Thyroid gland (tissue), 4 donors: ENCODE measurements at regions not wholly inside any gene's neighbourhood (a gene's known extent, or its start where the extent isn't known, plus 50 kb on each side); places are given as distances from the start of the nearest gene placed in this dataset.

Experiments used
- CTCF ChIP-seq, 6 experiments: fragments of 200-600 bp in 3 of 6; fragments of 450-650 bp in 3 of 6; sonication (generic) in 3 of 6; IDR thresholded peaks; one replicate each; pipeline ENCODE4 v1.5.1; 2016 to 2019; ENCODE audit warnings: antibody characterized with exemption in 6 of 6, mild to moderate bottlenecking in 2 of 6, inconsistent platforms in 1 of 6, moderate library complexity in 1 of 6
- POLR2A ChIP-seq, 2 donors: fragments of 450-650 bp; IDR thresholded peaks; one replicate each; pipeline ENCODE4 v1.6.1; 2017; ENCODE audit warnings: antibody characterized with exemption in 2 of 2, mild to moderate bottlenecking in 2 of 2, moderate library complexity in 1 of 2

DNA sequence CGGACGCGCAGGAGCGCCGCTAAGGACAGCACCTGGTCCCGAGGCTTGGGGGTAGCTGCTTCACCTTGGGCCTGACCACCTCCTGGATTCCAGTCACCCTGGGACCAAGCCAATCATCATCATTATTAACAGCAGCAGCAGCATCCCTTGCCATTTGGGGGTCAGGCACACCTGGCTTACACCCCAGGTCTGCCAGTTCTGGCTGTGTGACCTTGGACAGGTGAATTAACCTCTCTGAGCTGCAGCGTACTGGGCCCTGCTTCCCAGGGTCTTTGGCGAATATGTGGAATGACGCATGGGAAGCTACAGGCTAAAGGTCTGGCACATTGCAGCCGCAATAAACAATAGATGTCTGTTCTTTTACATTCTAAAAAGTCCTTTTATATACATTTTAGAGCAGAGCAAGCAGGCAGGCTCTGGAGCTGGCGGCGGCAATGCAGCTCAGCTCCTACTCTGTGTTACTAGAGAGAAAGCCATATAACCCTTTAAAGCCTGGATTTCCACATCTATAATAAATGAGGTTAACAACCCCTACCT lies 97.8 kb upstream of the CPLX2 start:
- no peak for TF ChIP-seq CTCF (IDR thresholded peaks at IDR 0.05)
- TF ChIP-seq POLR2A (IDR thresholded peaks at IDR 0.05), result no peak
